ENCODE measurements at regions not wholly inside any gene's neighbourhood (a gene's known extent, or its start where the extent isn't known, plus 50 kb on each side); places are given as distances from the start of the nearest gene placed in this dataset.
"Not testable (repeated sequence)": the region's sequence is repeated elsewhere in the genome, so short reads cannot be mapped to it uniquely, and the experiment has no call there.

- no peak for DNase-seq
Observed at GRCh38 chrX:120752431-120753082, 122.7 kb upstream of the C1GALT1C1 start.

GRCh38 chrX:120751683-120752082, 121.8 kb upstream of the C1GALT1C1 start:
- no peak for DNase-seq

GRCh38 chrX:120750381-120750780, 120.5 kb upstream of the C1GALT1C1 start:
- DNase-seq: no peak

- peak in 1 of 2 donors; percentile 86 for DNase-seq
Observed at GRCh38 chrX:120749141-120749846, 119.4 kb upstream of the C1GALT1C1 start.

GRCh38 chrX:120746153-120746552, 116.3 kb upstream of the C1GALT1C1 start:
- no peak for DNase-seq

GRCh38 chrX:120742946-120743665, 113.3 kb upstream of the C1GALT1C1 start:
- no peak for DNase-seq

- DNase-seq: no peak
Observed at GRCh38 chrX:120741452-120741851, 111.6 kb upstream of the C1GALT1C1 start.

GRCh38 chrX:120740072-120740471, 110.2 kb upstream of the C1GALT1C1 start:
- no peak for DNase-seq

- no peak for DNase-seq
Observed at GRCh38 chrX:120739300-120739699, 109.4 kb upstream of the C1GALT1C1 start.

GRCh38 chrX:120736989-120737388, 107.1 kb upstream of the C1GALT1C1 start:
- no peak for DNase-seq

- DNase-seq: no peak
Observed at GRCh38 chrX:120735966-120736365, 106.1 kb upstream of the C1GALT1C1 start.

GRCh38 chrX:120732879-120733278, 103.0 kb upstream of the C1GALT1C1 start:
- no peak for DNase-seq

GRCh38 chrX:120732461-120732860, 102.6 kb upstream of the C1GALT1C1 start:
- no peak for DNase-seq

- DNase-seq: no peak
Observed at GRCh38 chrX:120731386-120731785, 101.5 kb upstream of the C1GALT1C1 start.

- not testable (repeated sequence) for DNase-seq
Observed at GRCh38 chrX:120729506-120730255, 99.8 kb upstream of the C1GALT1C1 start.

- no peak for DNase-seq
Observed at GRCh38 chrX:120727911-120728310, 98.1 kb upstream of the C1GALT1C1 start.

GRCh38 chrX:120727452-120727851, 97.6 kb upstream of the C1GALT1C1 start:
- DNase-seq: no peak

GRCh38 chrX:120726294-120726693, 96.4 kb upstream of the C1GALT1C1 start:
- DNase-seq: peak in 1 of 2 donors; percentile 82

GRCh38 chrX:120725874-120726273, 96.0 kb upstream of the C1GALT1C1 start:
- no peak for DNase-seq

- DNase-seq: no peak
Observed at GRCh38 chrX:120719622-120720021, 89.8 kb upstream of the C1GALT1C1 start.

GRCh38 chrX:120718969-120719368, 89.1 kb upstream of the C1GALT1C1 start:
- no peak for DNase-seq

- DNase-seq: not testable (repeated sequence)
Observed at GRCh38 chrX:120702337-120702736, 72.5 kb upstream of the C1GALT1C1 start.

- DNase-seq: no peak
Observed at GRCh38 chrX:120697053-120697452, 67.2 kb upstream of the C1GALT1C1 start.

Measured in bone marrow (tissue), 2 donors.